SK-N-SH (cell line): ENCODE measurements at regions not wholly inside any gene's neighbourhood (a gene's known extent, or its start where the extent isn't known, plus 50 kb on each side); places are given as distances from the start of the nearest gene placed in this dataset.

Experiments
- EP300 ChIP-seq, 2 experiments: IDR thresholded peaks; 2 replicates each; pipeline versions ENCODE4 v1.4.0 to v1.6.1; 2012; ENCODE audit warnings: borderline replicate concordance in 1 of 2, low read depth in 1 of 2, low read length in 1 of 2
- EZH2phosphoT487 ChIP-seq: fragments of 200-600 bp; sonication (generic); IDR thresholded peaks from 2 replicates; pipeline ENCODE4 v1.6.1; 2017; ENCODE audit warnings: low read depth, mixed run types, mild to moderate bottlenecking, antibody characterized with exemption, moderate library complexity, borderline replicate concordance
- FOSL2 ChIP-seq: IDR thresholded peaks from 2 replicates; pipeline ENCODE4 v1.4.0; 2012; ENCODE audit warnings: low read depth, mild to moderate bottlenecking, moderate library complexity, borderline replicate concordance
- FOXJ3 ChIP-seq: sonication (generic); formaldehyde crosslinking; IDR thresholded peaks from 2 replicates; pipeline ENCODE4 v1.5.1; 2020; ENCODE audit warnings: mild to moderate bottlenecking, missing genetic modification reagents
- GABPA ChIP-seq: IDR thresholded peaks from 2 replicates; pipeline ENCODE4 v1.4.0; 2012; ENCODE audit warnings: low read depth, mild to moderate bottlenecking
- NRF1 ChIP-seq: IDR thresholded peaks from 2 replicates; pipeline ENCODE4 v1.6.1; 2012; ENCODE audit warnings: low read depth, mild to moderate bottlenecking, low read length
- POLR2AphosphoS5 ChIP-seq: IDR thresholded peaks from 2 replicates; pipeline ENCODE4 v1.6.1; 2012; ENCODE audit warnings: low read depth, low read length
- YY1 ChIP-seq: IDR thresholded peaks from 2 replicates; pipeline ENCODE4 v1.4.0; 2012; ENCODE audit warnings: low read depth, mild to moderate bottlenecking
- TF ChIP-seq, protein P1 (sequence below): fragments of 200-600 bp; sonication (generic); IDR thresholded peaks from 2 replicates; pipeline ENCODE4 v1.6.1; 2017; ENCODE audit warnings: antibody characterized with exemption, mild to moderate bottlenecking, moderate library complexity

DNA sequence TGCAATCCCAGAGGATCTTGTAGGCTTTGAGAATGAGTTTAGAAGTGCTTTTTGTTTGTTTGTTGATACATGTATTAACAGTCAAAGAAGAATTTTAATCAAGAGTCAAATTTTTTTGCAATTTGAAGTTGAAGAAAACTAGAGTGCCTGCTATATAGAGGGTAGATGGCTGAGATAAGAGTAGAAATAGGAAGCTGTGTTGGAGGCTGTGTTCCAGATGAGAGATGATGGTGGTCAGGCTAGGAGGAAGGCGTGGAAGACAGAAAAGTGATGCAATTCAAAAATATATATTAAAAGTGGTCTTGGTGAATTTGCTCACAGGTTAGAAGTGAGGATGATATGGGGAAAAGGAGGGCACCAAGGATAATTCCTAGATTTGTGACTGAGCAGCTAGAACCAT, 978.3 kb downstream of the BCL11A start:
- TF ChIP-seq EP300 (IDR thresholded peaks at IDR 0.05; ENCODE audit: borderline replicate concordance in 1 of 2, low read depth in 1 of 2, low read length in 1 of 2): no peak
- TF ChIP-seq YY1: no peak
- TF ChIP-seq, protein P1, sequence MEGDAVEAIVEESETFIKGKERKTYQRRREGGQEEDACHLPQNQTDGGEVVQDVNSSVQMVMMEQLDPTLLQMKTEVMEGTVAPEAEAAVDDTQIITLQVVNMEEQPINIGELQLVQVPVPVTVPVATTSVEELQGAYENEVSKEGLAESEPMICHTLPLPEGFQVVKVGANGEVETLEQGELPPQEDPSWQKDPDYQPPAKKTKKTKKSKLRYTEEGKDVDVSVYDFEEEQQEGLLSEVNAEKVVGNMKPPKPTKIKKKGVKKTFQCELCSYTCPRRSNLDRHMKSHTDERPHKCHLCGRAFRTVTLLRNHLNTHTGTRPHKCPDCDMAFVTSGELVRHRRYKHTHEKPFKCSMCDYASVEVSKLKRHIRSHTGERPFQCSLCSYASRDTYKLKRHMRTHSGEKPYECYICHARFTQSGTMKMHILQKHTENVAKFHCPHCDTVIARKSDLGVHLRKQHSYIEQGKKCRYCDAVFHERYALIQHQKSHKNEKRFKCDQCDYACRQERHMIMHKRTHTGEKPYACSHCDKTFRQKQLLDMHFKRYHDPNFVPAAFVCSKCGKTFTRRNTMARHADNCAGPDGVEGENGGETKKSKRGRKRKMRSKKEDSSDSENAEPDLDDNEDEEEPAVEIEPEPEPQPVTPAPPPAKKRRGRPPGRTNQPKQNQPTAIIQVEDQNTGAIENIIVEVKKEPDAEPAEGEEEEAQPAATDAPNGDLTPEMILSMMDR: no peak
- no peak for TF ChIP-seq FOXJ3 (CRISPR knock-in tag)
- no peak for TF ChIP-seq NRF1
- TF ChIP-seq FOSL2: no peak
- TF ChIP-seq EZH2phosphoT487: no peak
- TF ChIP-seq GABPA: no peak
- TF ChIP-seq POLR2AphosphoS5: no peak
